B cell (primary cell): ENCODE measurements at regions not wholly inside any gene's neighbourhood (a gene's known extent, or its start where the extent isn't known, plus 50 kb on each side); places are given as distances from the start of the nearest gene placed in this dataset.

ENCODE experiments used
- ATAC-seq: fragments of 200-7000 bp; cut with Tn5 transposase; one replicate; pipeline ENCODE4 v1.10.0; 2021; ENCODE audit warnings: low read depth, mild to moderate bottlenecking, moderate number of reproducible peaks, moderate library complexity
- CTCF ChIA-PET: fragments of 350-600 bp; sonication (Branson Sonifier 250); formaldehyde crosslinking; loops from one replicate; lab custom pipeline; 2021; ENCODE audit warnings: antibody characterized with exemption, inconsistent platforms; lab: Charles Lee
- POLR2A ChIA-PET: fragments of 350-600 bp; sonication (Branson Sonifier 250); formaldehyde crosslinking; loops from one replicate; lab custom pipeline; 2021; ENCODE audit warnings: antibody characterized with exemption; lab: Charles Lee
- DNase-seq: peaks from one replicate; pipeline ENCODE4 v3.0.0; 2013
- H2AFZ ChIP-seq: 2 replicates; pipeline ENCODE4 v1.6.1; 2012; ENCODE audit warnings: mild to moderate bottlenecking, low read depth, low read length; ENCODE audit not compliant: insufficient read depth, poor library complexity, severe bottlenecking
- H3K27ac ChIP-seq, 2 donors: 1 replicate in 1 of 2; 2 replicates in 1 of 2; pipeline ENCODE4 v1.5.1; 2012 to 2013; ENCODE audit warnings: low read length in 2 of 2, mild to moderate bottlenecking in 2 of 2, moderate library complexity in 1 of 2
- H3K27me3 ChIP-seq, 4 experiments: fragments of 200-600 bp in 1 of 4; sonication (generic) in 1 of 4; replicated peaks in 1 of 4; 1 replicate in 2 of 4; 2 replicates in 2 of 4; pipeline versions ENCODE4 v1.6.1 to v1.7.0; 2013 to 2016; ENCODE audit warnings: low read length in 3 of 4, mild to moderate bottlenecking in 2 of 4, mixed read lengths in 1 of 4, moderate library complexity in 1 of 4; ENCODE audit not compliant: insufficient read depth in 4 of 4, control insufficient read depth in 3 of 4; ENCODE audit errors: control extremely low read depth in 1 of 4
- H3K36me3 ChIP-seq, 2 experiments: replicated peaks in 1 of 2; 1 replicate in 1 of 2; 2 replicates in 1 of 2; pipeline versions ENCODE4 v1.6.1 to v1.7.1; 2013; ENCODE audit warnings: low read length in 1 of 2; ENCODE audit not compliant: insufficient read depth in 2 of 2, control insufficient read depth in 1 of 2; ENCODE audit errors: control extremely low read depth in 1 of 2, extremely low read depth in 1 of 2
- H3K4me1 ChIP-seq, 2 donors: fragments of 200-600 bp in 1 of 2; sonication (generic) in 1 of 2; 1 replicate in 1 of 2; 2 replicates in 1 of 2; pipeline versions ENCODE4 v1.5.1 to v1.6.1; 2013 to 2017; ENCODE audit warnings: low read length in 2 of 2; ENCODE audit not compliant: control insufficient read depth in 2 of 2, insufficient read depth in 2 of 2
- H3K4me2 ChIP-seq: replicated peaks from 2 replicates; pipeline ENCODE3; 2012; ENCODE audit warnings: mild to moderate bottlenecking, low read depth, low read length; ENCODE audit not compliant: poor library complexity, severe bottlenecking
- H3K4me3 ChIP-seq, 5 experiments: fragments of 200-600 bp in 1 of 5; sonication (generic) in 1 of 5; 1 replicate in 3 of 5; 2 replicates in 2 of 5; pipeline versions ENCODE4 v1.5.1 to v1.7.0; 2011 to 2016; ENCODE audit warnings: low read length in 4 of 5, mild to moderate bottlenecking in 4 of 5, low read depth in 2 of 5, control low read depth in 1 of 5, moderate library complexity in 1 of 5; ENCODE audit not compliant: insufficient read depth in 1 of 5; ENCODE audit errors: control extremely low read depth in 1 of 5, extremely low read depth in 1 of 5
- H3K79me2 ChIP-seq: fragments of 200-600 bp; sonication (generic); one replicate; pipeline ENCODE4 v1.6.0; 2016; ENCODE audit warnings: low read length; ENCODE audit not compliant: control insufficient read depth, insufficient read depth
- H3K9ac ChIP-seq: fragments of 200-600 bp; sonication (generic); 2 replicates; pipeline ENCODE4 v1.6.1; 2017; ENCODE audit warnings: mild to moderate bottlenecking, low read length, moderate library complexity
- H3K9me3 ChIP-seq, 3 donors: one replicate each; pipeline versions ENCODE4 v1.6.1 to v1.7.1; 2013; ENCODE audit warnings: low read length in 2 of 3; ENCODE audit not compliant: control insufficient read depth in 2 of 3, insufficient read depth in 1 of 3; ENCODE audit errors: control extremely low read depth in 1 of 3
- H4K20me1 ChIP-seq: 2 replicates; pipeline ENCODE4 v1.6.0; 2012; ENCODE audit warnings: mild to moderate bottlenecking, low read length; ENCODE audit not compliant: insufficient read depth, control insufficient read depth, poor library complexity, severe bottlenecking
- H3K27ac Mint-ChIP-seq: one replicate; pipeline ENCODE4 v1.8.0; 2021; ENCODE audit warnings: mixed read lengths
- H3K27me3 Mint-ChIP-seq: one replicate; pipeline ENCODE4 v1.8.0; 2021; ENCODE audit warnings: mixed read lengths
- H3K4me1 Mint-ChIP-seq: one replicate; pipeline ENCODE4 v1.8.0; 2021; ENCODE audit warnings: mixed read lengths
- H3K4me3 Mint-ChIP-seq: one replicate; pipeline ENCODE4 v1.8.0; 2021; ENCODE audit warnings: mixed read lengths
- H3K9me3 Mint-ChIP-seq: one replicate; pipeline ENCODE4 v1.8.0; 2022; ENCODE audit warnings: mixed read lengths; ENCODE audit not compliant: insufficient read depth
- CTCF ChIP-seq: fragments of 200-600 bp; IDR thresholded peaks from one replicate; pipeline ENCODE4 v1.8.0; 2022; ENCODE audit warnings: antibody characterized with exemption, mild to moderate bottlenecking
- EZH2 ChIP-seq: IDR thresholded peaks from 2 replicates; pipeline ENCODE4 v1.6.1; 2012; ENCODE audit warnings: borderline replicate concordance, low read depth, mild to moderate bottlenecking, moderate library complexity, low read length; ENCODE audit not compliant: insufficient read depth, poor library complexity, severe bottlenecking
- WGBS: methylation state at CpG from one replicate; pipeline ENCODE4 v1.1.5; 2013; ENCODE audit warnings: missing lambda C conversion rate; ENCODE audit not compliant: insufficient coverage; 5-methylcytosine and 5-hydroxymethylcytosine counted together
- intact Hi-C: fragments of 100-400 bp; cut with micrococcal nuclease; formaldehyde crosslinking; loops from one replicate; pipeline ENCODE4 v1.10.0; 2022

GRCh38 chr12:115620816-115621215 lies 656.7 kb downstream of the MED13L start:
- DNase-seq (no peak), ATAC-seq (no peak)
- intact Hi-C loops = no loop called here
- Histone ChIP-seq H3K27me3 (peaks cover 0 to 10% (median 0%) of the 10 kb centered on the region in 4 experiments), H3K79me2 (no peaks in the 10 kb centered on the region), H3K9me3 (peaks cover 0 to 28% (median 7%) of the 10 kb centered on the region in 3 donors), H3K36me3 (no peaks in the 10 kb centered on the region), H3K9ac (no peak overlapping the region), H3K4me2 (no peak overlapping the region), H4K20me1 (no peaks in the 10 kb centered on the region), H3K4me3 (no peak overlapping the region), H2AFZ (no peak overlapping the region), H3K27ac (no peak overlapping the region), H3K4me1 (no peaks in the 10 kb centered on the region)
- Mint-ChIP-seq H3K27ac (no peak overlapping the region), H3K27me3 (peaks cover 9% of the 10 kb centered on the region), H3K4me3 (no peak overlapping the region), H3K9me3 (no peaks in the 10 kb centered on the region), H3K4me1 (no peaks in the 10 kb centered on the region)
- CTCF ChIA-PET = no interaction called here
- POLR2A ChIA-PET = no interaction called here
- TF ChIP-seq EZH2 (no peak), CTCF (no peak)
- WGBS = 74% methylated on average over 4 of the region's 4 CpGs

GRCh38 chr12:115619889-115620288 lies 657.6 kb downstream of the MED13L start:
- H3K4me2 ChIP-seq = no peak overlapping the region
- Mint-ChIP-seq H3K27ac (no peak overlapping the region), H3K4me3 (no peak overlapping the region), H3K9me3 (no peaks in the 10 kb centered on the region), H3K4me1 (no peaks in the 10 kb centered on the region), H3K27me3 (peaks cover 9% of the 10 kb centered on the region)
- peaks cover 0 to 25% (median under 1%) of the 10 kb centered on the region in 3 donors for H3K9me3 ChIP-seq
- no peaks in the 10 kb centered on the region for H4K20me1 ChIP-seq
- no peak overlapping the region for H3K9ac ChIP-seq
- no peak for ATAC-seq
- H3K27ac ChIP-seq = no peak overlapping the region
- H3K27me3 ChIP-seq = peaks cover 0 to 6% (median 0%) of the 10 kb centered on the region in 4 experiments
- intact Hi-C loops = no loop called here
- ChIA-PET POLR2A (no interaction called here), CTCF (no interaction called here)
- H3K4me3 ChIP-seq = no peak overlapping the region
- no peak for DNase-seq
- H3K36me3 ChIP-seq = no peaks in the 10 kb centered on the region
- no CpG with 5 or more reads among the region's 3 CpGs for WGBS
- no peaks in the 10 kb centered on the region for H3K4me1 ChIP-seq
- no peak overlapping the region for H2AFZ ChIP-seq
- no peaks in the 10 kb centered on the region for H3K79me2 ChIP-seq
- no peak for TF ChIP-seq CTCF
- TF ChIP-seq EZH2 = no peak
